Urinary bladder (tissue), 3 donors: ENCODE measurements at regions not wholly inside any gene's neighbourhood (a gene's known extent, or its start where the extent isn't known, plus 50 kb on each side); places are given as distances from the start of the nearest gene placed in this dataset.

ENCODE experiments used
- DNase-seq: peaks from one replicate; pipeline ENCODE4 v3.0.0-alpha.2; 2015; ENCODE audit errors: extremely low spot score
- H3K27ac ChIP-seq: one replicate; pipeline ENCODE4 v1.5.1; 2013; ENCODE audit warnings: low read depth, mild to moderate bottlenecking, moderate library complexity
- H3K36me3 ChIP-seq: one replicate; pipeline ENCODE4 v1.6.1; 2013; ENCODE audit warnings: mild to moderate bottlenecking, moderate library complexity; ENCODE audit not compliant: insufficient read depth
- H3K4me1 ChIP-seq: one replicate; pipeline ENCODE4 v1.6.1; 2013; ENCODE audit warnings: mild to moderate bottlenecking, moderate library complexity; ENCODE audit not compliant: insufficient read depth
- H3K4me3 ChIP-seq: one replicate; pipeline ENCODE4 v1.5.1; 2013; ENCODE audit warnings: low read depth, low read length
- WGBS: extraction: QIAGEN DNeasy Blood & Tissue Kit; methylation state at CpG from one replicate; pipeline ENCODE4 v1.1.7; 2013; 5-methylcytosine and 5-hydroxymethylcytosine counted together
- donor health status: healthy with polysubstance abuse.
- donor health status: healthy.

DNA sequence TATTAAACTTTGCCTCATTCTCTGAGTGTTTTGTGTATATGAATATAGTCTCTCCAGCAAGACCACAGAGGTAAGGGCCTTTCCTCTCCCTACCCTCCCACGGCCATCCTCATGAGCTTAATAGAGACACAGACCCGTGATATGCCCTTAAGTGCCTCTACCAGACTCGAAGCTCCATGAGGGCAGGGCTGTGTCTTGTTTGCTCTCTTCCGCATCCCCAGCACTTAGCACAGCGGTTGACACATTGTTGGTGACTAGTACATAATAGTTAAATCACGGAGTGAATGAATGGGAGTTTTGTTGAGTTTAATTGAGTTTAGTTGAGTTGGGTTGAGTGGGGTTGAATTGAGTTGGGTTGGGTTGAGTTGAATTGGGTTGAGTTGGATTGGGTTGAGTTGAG is 122.3 kb downstream of the ZFP36L2 start:
- Histone ChIP-seq H3K36me3 (no peaks in the 10 kb centered on the region), H3K4me3 (no peak overlapping the region), H3K27ac (no peak overlapping the region), H3K4me1 (peaks cover 4% of the 10 kb centered on the region)
- WGBS = over 99% methylated on average over 6 of the region's 6 CpGs
- DNase-seq = no peak

- no peak for DNase-seq
- peaks cover 4% of the 10 kb centered on the region for H3K4me1 ChIP-seq
- no peak overlapping the region for H3K27ac ChIP-seq
- 82% methylated on average over 3 of the region's 3 CpGs for WGBS
- H3K4me3 ChIP-seq = no peak overlapping the region
- no peaks in the 10 kb centered on the region for H3K36me3 ChIP-seq
Measured at GRCh38 chr2:43103093-43103404, 123.4 kb downstream of the ZFP36L2 start.

GRCh38 chr2:43102366-43103092 is 123.9 kb downstream of the ZFP36L2 start:
- WGBS = 56% methylated on average over 9 of the region's 9 CpGs
- DNase-seq = no peak
- Histone ChIP-seq H3K4me1 (peaks cover 4% of the 10 kb centered on the region), H3K27ac (peak overlapping the region; percentile 26), H3K4me3 (no peak overlapping the region), H3K36me3 (no peaks in the 10 kb centered on the region)

- 88% methylated on average over 7 of the region's 7 CpGs for WGBS
- peak overlapping the region; percentile 13 for H3K27ac ChIP-seq
- no peak for DNase-seq
- H3K36me3 ChIP-seq = no peaks in the 10 kb centered on the region
- H3K4me1 ChIP-seq = peaks cover 4% of the 10 kb centered on the region
- no peak overlapping the region for H3K4me3 ChIP-seq
Measured at GRCh38 chr2:43101751-43102150, 124.7 kb downstream of the ZFP36L2 start.

DNA sequence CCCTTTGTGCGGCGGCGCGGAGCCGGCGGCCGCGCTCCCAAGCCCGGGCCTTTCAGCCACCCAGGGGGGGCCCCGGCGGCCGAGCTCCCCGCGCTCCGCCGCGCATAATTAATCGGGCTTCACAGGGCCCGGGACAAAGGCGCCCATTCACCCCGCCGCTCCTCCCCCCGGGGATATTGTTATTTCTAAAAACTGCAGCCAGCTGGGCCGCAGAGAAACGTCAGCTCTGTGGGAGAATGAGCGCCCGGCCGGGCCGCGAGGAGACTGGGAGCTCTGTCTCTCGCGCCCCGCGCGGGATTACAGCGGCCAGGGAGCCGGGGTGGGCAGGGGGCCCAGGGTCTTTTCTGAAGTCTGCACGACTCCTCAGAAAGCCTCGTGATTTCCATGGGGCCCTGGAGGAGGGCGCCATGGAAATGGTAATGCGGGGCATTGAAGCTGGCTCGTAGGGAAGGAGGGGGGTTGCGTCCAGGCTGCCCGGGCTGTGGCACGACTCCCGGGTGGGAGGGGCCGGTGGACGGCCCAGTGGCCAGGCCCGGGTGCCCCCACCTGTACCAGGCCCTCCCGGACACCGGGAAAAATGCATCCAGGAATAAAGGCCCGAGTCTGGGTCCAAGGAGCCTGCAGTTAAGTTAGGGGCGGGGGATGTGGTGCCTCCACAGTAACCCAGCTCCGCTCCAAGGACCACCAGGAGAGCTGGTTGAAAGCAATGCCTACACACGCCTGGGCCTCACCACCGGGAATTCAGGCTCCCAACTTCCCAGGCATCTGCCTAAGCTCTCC is 125.3 kb downstream of the ZFP36L2 start:
- peak overlapping the region; percentile 25 for H3K27ac ChIP-seq
- peak overlapping the region; percentile 30 for H3K4me3 ChIP-seq
- no peaks in the 10 kb centered on the region for H3K36me3 ChIP-seq
- H3K4me1 ChIP-seq = peaks cover 4% of the 10 kb centered on the region
- WGBS = 23% methylated on average over 56 of the region's 56 CpGs
- DNase-seq = no peak

- H3K4me1 ChIP-seq = peaks cover 4% of the 10 kb centered on the region
- 58% methylated on average over 21 of the region's 21 CpGs for WGBS
- H3K27ac ChIP-seq = peak overlapping the region; percentile 25
- no peaks in the 10 kb centered on the region for H3K36me3 ChIP-seq
- H3K4me3 ChIP-seq = peak overlapping the region; percentile 30
- DNase-seq = no peak
Measured at GRCh38 chr2:43100362-43100882, 126.0 kb downstream of the ZFP36L2 start.

- Histone ChIP-seq H3K4me1 (peaks cover 2% of the 10 kb centered on the region), H3K4me3 (no peak overlapping the region), H3K27ac (no peak overlapping the region), H3K36me3 (no peaks in the 10 kb centered on the region)
- no peak for DNase-seq
- WGBS = 97% methylated on average over 4 of the region's 4 CpGs
Measured at GRCh38 chr2:43099797-43100196, 126.6 kb downstream of the ZFP36L2 start.

DNA sequence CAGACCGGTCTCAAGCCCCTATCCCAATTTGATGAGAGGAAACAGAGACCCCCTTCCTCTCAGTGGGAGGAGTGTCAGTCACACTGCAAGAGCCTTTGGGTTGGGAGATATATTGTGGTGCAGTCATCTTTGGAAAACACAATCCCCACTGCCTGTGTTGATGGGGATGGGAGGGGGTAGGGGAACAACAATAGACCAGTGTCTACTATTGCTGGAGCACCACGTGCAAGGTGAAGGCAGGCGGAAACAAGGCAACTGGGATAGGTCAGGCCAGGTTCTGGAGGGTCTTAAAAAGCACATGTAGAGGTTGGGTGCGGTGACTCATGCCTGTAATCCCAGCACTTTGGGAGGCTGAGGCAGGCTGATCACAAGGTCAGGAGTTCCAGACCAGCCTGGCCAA is 127.9 kb downstream of the ZFP36L2 start:
- Histone ChIP-seq H3K27ac (no peak overlapping the region), H3K4me3 (no peak overlapping the region), H3K36me3 (no peaks in the 10 kb centered on the region), H3K4me1 (peaks cover 1% of the 10 kb centered on the region)
- DNase-seq = no peak
- 94% methylated on average over 4 of the region's 4 CpGs for WGBS

DNA sequence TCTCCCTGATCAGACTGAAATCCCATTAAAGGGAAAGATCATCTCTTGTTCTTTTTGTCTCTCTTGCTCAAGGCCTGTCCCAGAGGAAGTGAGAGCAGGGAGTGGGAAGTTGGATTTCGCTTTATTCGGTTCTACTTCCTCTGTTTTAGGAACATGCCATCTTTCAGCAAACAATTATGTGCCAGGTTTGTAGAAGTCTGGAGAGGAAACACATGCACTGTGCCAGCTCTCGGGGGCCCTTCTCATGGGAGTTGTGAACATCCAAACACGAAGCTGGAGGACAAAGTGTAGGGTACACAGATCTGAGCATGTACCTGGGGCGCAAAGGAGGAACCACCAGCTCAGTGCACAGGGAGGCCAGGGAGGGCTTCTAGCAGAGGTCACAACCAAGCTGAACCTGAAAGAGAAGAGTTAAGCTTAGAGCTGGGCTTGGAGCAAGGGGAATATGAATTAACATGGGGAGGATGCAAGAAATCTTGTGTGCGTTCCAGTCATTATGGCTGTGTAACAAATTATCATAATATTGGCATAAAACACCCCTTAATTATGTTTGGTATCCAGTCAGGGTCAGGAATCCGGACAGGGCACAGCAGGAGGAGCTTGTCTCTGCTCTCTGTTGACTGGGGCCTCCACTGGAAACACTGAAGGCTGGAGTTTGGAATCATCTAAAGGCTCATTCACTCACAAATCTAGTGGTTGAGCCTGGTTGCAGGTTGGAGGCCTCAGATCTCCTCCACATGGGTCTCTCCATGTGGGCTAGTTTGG is 128.6 kb downstream of the ZFP36L2 start:
- no peak for DNase-seq
- H3K4me1 ChIP-seq = peaks cover 1% of the 10 kb centered on the region
- H3K4me3 ChIP-seq = no peak overlapping the region
- H3K36me3 ChIP-seq = no peaks in the 10 kb centered on the region
- 70% methylated on average over 7 of the region's 7 CpGs for WGBS
- no peak overlapping the region for H3K27ac ChIP-seq

GRCh38 chr2:43095533-43096295 is 130.7 kb downstream of the ZFP36L2 start:
- Histone ChIP-seq H3K4me3 (no peak overlapping the region), H3K4me1 (peaks cover under 1% of the 10 kb centered on the region), H3K36me3 (no peaks in the 10 kb centered on the region), H3K27ac (no peak overlapping the region)
- DNase-seq = no peak
- 86% methylated on average over 4 of the region's 4 CpGs for WGBS

GRCh38 chr2:43092520-43093179 is 133.8 kb downstream of the ZFP36L2 start:
- 84% methylated on average over 2 of the region's 2 CpGs for WGBS
- no peak overlapping the region for H3K27ac ChIP-seq
- H3K36me3 ChIP-seq = no peaks in the 10 kb centered on the region
- no peak overlapping the region for H3K4me3 ChIP-seq
- no peak for DNase-seq
- no peaks in the 10 kb centered on the region for H3K4me1 ChIP-seq

GRCh38 chr2:43090317-43090716 is 136.1 kb downstream of the ZFP36L2 start:
- 98% methylated on average over 1 of the region's 1 CpG for WGBS
- DNase-seq = no peak
- Histone ChIP-seq H3K4me1 (no peaks in the 10 kb centered on the region), H3K4me3 (no peak overlapping the region), H3K27ac (no peak overlapping the region), H3K36me3 (no peaks in the 10 kb centered on the region)
